Transverse colon (tissue), 4 donors: ENCODE measurements at regions not wholly inside any gene's neighbourhood (a gene's known extent, or its start where the extent isn't known, plus 50 kb on each side); places are given as distances from the start of the nearest gene placed in this dataset.

Experiments
- DNase-seq: peaks from one replicate; pipeline ENCODE4 v3.0.0-alpha.2; 2019
- H3K27ac ChIP-seq, 4 donors: fragments of 200-600 bp; sonication (generic); 2 replicates each; pipeline ENCODE4 v1.5.1; 2016 to 2018; ENCODE audit warnings: inconsistent platforms in 4 of 4
- H3K27me3 ChIP-seq: fragments of 200-600 bp; sonication (generic); 2 replicates; pipeline ENCODE4 v1.5.1; 2017; ENCODE audit warnings: inconsistent platforms
- H3K36me3 ChIP-seq, 4 donors: fragments of 200-600 bp; sonication (generic); 2 replicates each; pipeline ENCODE4 v1.5.1; 2017 to 2019; ENCODE audit warnings: inconsistent platforms in 4 of 4
- H3K4me1 ChIP-seq, 4 donors: fragments of 200-600 bp; sonication (generic); 2 replicates each; pipeline ENCODE4 v1.5.1; 2017 to 2020; ENCODE audit warnings: inconsistent platforms in 4 of 4
- H3K4me3 ChIP-seq, 4 donors: fragments of 200-600 bp; sonication (generic); 1 replicate in 1 of 4; 2 replicates in 3 of 4; pipeline versions ENCODE4 v1.5.1 to v1.6.1; 2017 to 2019; ENCODE audit warnings: inconsistent platforms in 4 of 4
- H3K9me3 ChIP-seq, 2 donors: fragments of 200-600 bp; sonication (generic); 2 replicates each; pipeline ENCODE4 v1.5.1; 2017 to 2019; ENCODE audit warnings: inconsistent platforms in 2 of 2
- EP300 ChIP-seq: sonication (generic); formaldehyde crosslinking; IDR thresholded peaks from one replicate; pipeline ENCODE4 v1.6.1; 2017; ENCODE audit warnings: antibody characterized with exemption, low read depth
- POLR2A ChIP-seq: fragments of 450-650 bp; IDR thresholded peaks from one replicate; pipeline ENCODE4 v1.6.1; 2016; ENCODE audit warnings: antibody characterized with exemption, mild to moderate bottlenecking, moderate library complexity
- POLR2AphosphoS5 ChIP-seq, 3 donors: sonication (generic); formaldehyde crosslinking; IDR thresholded peaks; one replicate each; pipeline ENCODE4 v1.6.1; 2016; ENCODE audit warnings: antibody characterized with exemption in 3 of 3
- WGBS, 2 donors: methylation state at CpG; one replicate each; pipeline ENCODE4 v1.1.5; 2018; ENCODE audit warnings: low coverage in 1 of 2; 5-methylcytosine and 5-hydroxymethylcytosine counted together
- in situ Hi-C, 4 donors: fragments of 200-750 bp; cut with MboI; loops; one replicate each; pipeline versions ENCODE4 v1.15.0 to v1.15.1; 2017; ENCODE audit warnings: low sequenced_read_pairs in 3 of 4, low pct_ligation_motif_present in 1 of 4, low pct_unique_long_range_greater_than_20kb in 1 of 4
- intact Hi-C: fragments of 100-400 bp; cut with DNase I; formaldehyde crosslinking; loops from one replicate; pipeline ENCODE4 v1.15.1; 2023; ENCODE audit warnings: low total_unique reads
- TF ChIP-seq, protein P1 (sequence below), 5 experiments: fragments of 200-600 bp in 3 of 5; fragments of 450-650 bp in 2 of 5; sonication (generic) in 3 of 5; IDR thresholded peaks; 1 replicate in 2 of 5; 2 replicates in 3 of 5; pipeline ENCODE4 v1.5.1; 2016 to 2017; ENCODE audit warnings: antibody characterized with exemption in 5 of 5, inconsistent platforms in 3 of 5, mild to moderate bottlenecking in 2 of 5, moderate library complexity in 1 of 5

DNA sequence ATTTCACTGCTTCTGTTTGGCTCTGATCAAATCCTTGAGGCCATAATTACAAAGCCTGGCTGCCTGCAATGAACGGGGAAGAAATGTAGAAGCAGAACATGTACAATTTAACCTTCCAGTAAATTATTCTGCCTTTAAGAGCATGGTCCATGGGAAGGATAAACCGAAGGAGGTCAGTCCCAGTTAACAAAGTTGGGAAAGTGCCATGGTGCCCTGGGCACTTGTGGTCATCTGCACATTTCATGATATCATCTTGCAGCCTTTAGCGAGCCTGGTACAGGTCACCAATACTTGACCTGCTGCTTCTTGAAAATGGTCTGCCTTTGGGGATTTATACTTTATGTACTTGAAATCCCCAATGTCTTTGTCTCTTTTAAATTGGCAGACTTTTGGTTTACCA lies 175.9 kb upstream of the KITLG start:
- in situ Hi-C loops, result no loop called here
- intact Hi-C loops, result no loop called here
- WGBS, 2 donors, result 88 to 89% methylated on average over 3 of the region's 3 CpGs

DNA sequence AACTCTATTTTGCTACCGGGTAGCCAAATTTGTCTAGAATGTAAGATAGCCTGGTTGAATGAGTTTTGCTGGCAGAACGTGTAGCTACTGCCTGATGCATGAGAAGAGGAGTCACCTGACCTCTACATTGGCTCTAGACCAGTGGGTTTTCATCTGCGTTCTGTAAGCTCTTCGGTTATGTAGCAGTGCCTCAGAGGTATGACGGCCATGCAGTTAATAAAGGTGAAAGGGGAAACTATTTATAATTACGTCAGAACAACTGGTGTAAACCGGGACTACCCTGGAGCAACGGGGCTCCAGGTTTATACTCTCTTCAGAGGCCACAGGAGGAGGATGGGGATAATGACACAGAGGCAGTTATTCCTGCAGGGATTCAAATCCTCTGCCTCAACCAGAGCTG lies 173.4 kb upstream of the KITLG start:
- 66 to 81% methylated on average over 4 to 8 of the region's 8 CpGs for WGBS, 2 donors
- intact Hi-C loops, result no loop called here

More for the DNA sequence above, 175.9 kb upstream of the KITLG start:
- no peak for DNase-seq
- TF ChIP-seq EP300 (no peak), POLR2AphosphoS5 (IDR thresholded peaks at IDR 0.05) (no peak), POLR2A (no peak)
- TF ChIP-seq, protein P1, sequence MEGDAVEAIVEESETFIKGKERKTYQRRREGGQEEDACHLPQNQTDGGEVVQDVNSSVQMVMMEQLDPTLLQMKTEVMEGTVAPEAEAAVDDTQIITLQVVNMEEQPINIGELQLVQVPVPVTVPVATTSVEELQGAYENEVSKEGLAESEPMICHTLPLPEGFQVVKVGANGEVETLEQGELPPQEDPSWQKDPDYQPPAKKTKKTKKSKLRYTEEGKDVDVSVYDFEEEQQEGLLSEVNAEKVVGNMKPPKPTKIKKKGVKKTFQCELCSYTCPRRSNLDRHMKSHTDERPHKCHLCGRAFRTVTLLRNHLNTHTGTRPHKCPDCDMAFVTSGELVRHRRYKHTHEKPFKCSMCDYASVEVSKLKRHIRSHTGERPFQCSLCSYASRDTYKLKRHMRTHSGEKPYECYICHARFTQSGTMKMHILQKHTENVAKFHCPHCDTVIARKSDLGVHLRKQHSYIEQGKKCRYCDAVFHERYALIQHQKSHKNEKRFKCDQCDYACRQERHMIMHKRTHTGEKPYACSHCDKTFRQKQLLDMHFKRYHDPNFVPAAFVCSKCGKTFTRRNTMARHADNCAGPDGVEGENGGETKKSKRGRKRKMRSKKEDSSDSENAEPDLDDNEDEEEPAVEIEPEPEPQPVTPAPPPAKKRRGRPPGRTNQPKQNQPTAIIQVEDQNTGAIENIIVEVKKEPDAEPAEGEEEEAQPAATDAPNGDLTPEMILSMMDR (IDR thresholded peaks at IDR 0.05), result no peak
- no peak overlapping the region for H3K27ac ChIP-seq
- H3K4me3 ChIP-seq, result no peak overlapping the region
- H3K36me3 ChIP-seq, result no peaks in the 10 kb centered on the region
- H3K27me3 ChIP-seq, result no peaks in the 10 kb centered on the region
- H3K4me1 ChIP-seq, result peaks cover 6 to 24% (median 14%) of the 10 kb centered on the region in 4 donors
- no peaks in the 10 kb centered on the region for H3K9me3 ChIP-seq

DNA sequence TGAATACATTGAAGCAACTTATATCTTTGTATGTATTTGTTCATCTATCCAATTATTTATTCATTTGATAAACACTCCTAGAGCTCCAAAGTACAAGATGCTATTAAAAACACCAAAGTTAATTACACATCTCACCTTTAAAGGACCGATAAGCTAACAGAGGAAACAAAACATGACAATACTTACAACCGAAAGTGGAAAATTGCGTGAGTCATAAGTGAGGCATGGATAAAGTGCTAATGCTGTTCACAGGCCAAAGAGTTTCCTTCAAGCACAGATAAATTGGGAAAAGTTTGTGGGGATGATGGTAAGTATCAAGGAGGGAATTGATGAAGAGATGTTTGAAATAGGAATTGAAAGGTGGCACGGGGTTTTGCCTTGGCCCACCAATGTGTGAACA lies 172.8 kb upstream of the KITLG start:
- Histone ChIP-seq H3K4me1 (peaks cover 10 to 50% (median 24%) of the 10 kb centered on the region in 4 donors), H3K9me3 (no peaks in the 10 kb centered on the region), H3K36me3 (no peaks in the 10 kb centered on the region), H3K27me3 (no peaks in the 10 kb centered on the region), H3K4me3 (no peak overlapping the region), H3K27ac (peak overlapping the region in 3 of 4 donors; percentile 14 to 57 (median 24))
- 46 to 71% methylated on average over 4 of the region's 4 CpGs for WGBS, 2 donors
- intact Hi-C loops, result no loop called here
- TF ChIP-seq EP300 (no peak), POLR2A (no peak), POLR2AphosphoS5 (IDR thresholded peaks at IDR 0.05) (no peak)
- TF ChIP-seq, protein P1 (IDR thresholded peaks at IDR 0.05), result no peak
- in situ Hi-C loops, result no loop called here
- no peak for DNase-seq

More for the DNA sequence above, 173.4 kb upstream of the KITLG start:
- peaks cover 7 to 44% (median 23%) of the 10 kb centered on the region in 4 donors for H3K4me1 ChIP-seq
- no peaks in the 10 kb centered on the region for H3K36me3 ChIP-seq
- H3K27ac ChIP-seq, result no peak overlapping the region
- H3K27me3 ChIP-seq, result no peaks in the 10 kb centered on the region
- H3K9me3 ChIP-seq, result no peaks in the 10 kb centered on the region
- DNase-seq, result no peak
- TF ChIP-seq EP300 (no peak), POLR2AphosphoS5 (IDR thresholded peaks at IDR 0.05) (no peak), POLR2A (no peak)
- no peak overlapping the region for H3K4me3 ChIP-seq
- in situ Hi-C loops, result no loop called here

DNA sequence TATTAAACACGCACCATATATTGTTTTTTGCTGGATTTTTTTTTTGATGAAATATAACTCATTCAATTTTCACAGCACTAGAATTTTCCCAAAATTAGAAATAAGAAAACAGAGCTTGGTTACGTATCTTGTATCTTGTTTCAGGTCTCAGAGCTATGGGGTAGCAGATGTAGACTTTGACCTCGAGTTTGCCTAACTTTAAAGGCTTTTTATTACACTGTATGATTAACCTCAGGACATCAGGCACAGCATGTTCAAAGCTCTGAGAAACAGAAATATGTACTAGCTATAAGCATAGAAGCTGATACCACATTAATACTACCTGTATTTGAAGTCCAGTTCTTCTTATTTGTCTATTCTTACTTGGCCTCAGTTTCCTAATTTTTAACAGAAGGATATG lies 171.9 kb upstream of the KITLG start:
- peaks cover 10 to 59% (median 32%) of the 10 kb centered on the region in 4 donors for H3K4me1 ChIP-seq
- intact Hi-C loops (no loop called here), in situ Hi-C loops (no loop called here)
- no peak for DNase-seq
- WGBS, 2 donors, result 39 to 72% methylated on average over 3 of the region's 3 CpGs
- no peaks in the 10 kb centered on the region for H3K36me3 ChIP-seq
- no peaks in the 10 kb centered on the region for H3K27me3 ChIP-seq
- peak overlapping the region; percentile 14 to 68 (median 54) for H3K27ac ChIP-seq
- TF ChIP-seq POLR2AphosphoS5 (IDR thresholded peaks at IDR 0.05) (no peak), POLR2A (no peak), EP300 (no peak)
- TF ChIP-seq, protein P1 (IDR thresholded peaks at IDR 0.05), result no peak
- no peaks in the 10 kb centered on the region for H3K9me3 ChIP-seq
- H3K4me3 ChIP-seq, result no peak overlapping the region
